CD4-positive, alpha-beta T cell treated with Interleukin-4 for 4 hours (primary cell): ENCODE measurements at regions not wholly inside any gene's neighbourhood (a gene's known extent, or its start where the extent isn't known, plus 50 kb on each side); places are given as distances from the start of the nearest gene placed in this dataset.
"Not testable (repeated sequence)": the region's sequence is repeated elsewhere in the genome, so short reads cannot be mapped to it uniquely, and the experiment has no call there.

Experiments used
- DNase-seq: peaks from one replicate; pipeline ENCODE4 v3.0.0-alpha.2; 2020

- DNase-seq = no peak
Measured at GRCh38 chr13:46498650-46499049, 54.3 kb upstream of the LRCH1 start.

GRCh38 chr13:46496086-46496485 lies 56.9 kb upstream of the LRCH1 start:
- DNase-seq = no peak

- DNase-seq = no peak
Measured at GRCh38 chr13:46495651-46496050, 57.3 kb upstream of the LRCH1 start.

- no peak for DNase-seq
Measured at GRCh38 chr13:46495066-46495465, 57.9 kb upstream of the LRCH1 start.

- peak; percentile 36 for DNase-seq
Measured at GRCh38 chr13:46492946-46493345, 60.0 kb upstream of the LRCH1 start.

- no peak for DNase-seq
Measured at GRCh38 chr13:46491641-46492040, 61.3 kb upstream of the LRCH1 start.

- not testable (repeated sequence) for DNase-seq
Measured at GRCh38 chr13:46490713-46491112, 62.3 kb upstream of the LRCH1 start.

- no peak for DNase-seq
Measured at GRCh38 chr13:46490129-46490528, 62.8 kb upstream of the LRCH1 start.

- DNase-seq = no peak
Measured at GRCh38 chr13:46489586-46490023, 63.4 kb upstream of the LRCH1 start.

GRCh38 chr13:46487748-46488147 lies 65.2 kb upstream of the LRCH1 start:
- DNase-seq = no peak

GRCh38 chr13:46486270-46486669 lies 66.7 kb upstream of the LRCH1 start:
- DNase-seq = no peak

- DNase-seq = no peak
Measured at GRCh38 chr13:46484561-46484960, 68.4 kb upstream of the LRCH1 start.

GRCh38 chr13:46481166-46481565 lies 71.8 kb upstream of the LRCH1 start:
- DNase-seq = no peak

GRCh38 chr13:46480131-46480530 lies 72.8 kb upstream of the LRCH1 start:
- DNase-seq = no peak

- no peak for DNase-seq
Measured at GRCh38 chr13:46479691-46480090, 73.3 kb upstream of the LRCH1 start.

- DNase-seq = no peak
Measured at GRCh38 chr13:46479283-46479682, 73.7 kb upstream of the LRCH1 start.

GRCh38 chr13:46478651-46479050 lies 74.3 kb upstream of the LRCH1 start:
- DNase-seq = no peak

GRCh38 chr13:46476174-46476573 lies 76.8 kb upstream of the LRCH1 start:
- DNase-seq = no peak

- no peak for DNase-seq
Measured at GRCh38 chr13:46475541-46475991, 77.4 kb upstream of the LRCH1 start.

- DNase-seq = no peak
Measured at GRCh38 chr13:46473806-46474205, 79.2 kb upstream of the LRCH1 start.

- no peak for DNase-seq
Measured at GRCh38 chr13:46472384-46472783, 80.6 kb upstream of the LRCH1 start.

GRCh38 chr13:46469699-46470098 lies 82.6 kb upstream of the RUBCNL start:
- DNase-seq = not testable (repeated sequence)

- DNase-seq = no peak
Measured at GRCh38 chr13:46468570-46469463, 81.8 kb upstream of the RUBCNL start.

GRCh38 chr13:46467694-46468093 lies 80.6 kb upstream of the RUBCNL start:
- not testable (repeated sequence) for DNase-seq

GRCh38 chr13:46466074-46466473 lies 79.0 kb upstream of the RUBCNL start:
- not testable (repeated sequence) for DNase-seq
